ENCODE measurements at regions not wholly inside any gene's neighbourhood (a gene's known extent, or its start where the extent isn't known, plus 50 kb on each side); places are given as distances from the start of the nearest gene placed in this dataset.
A peak's percentile ranks its signal among the peaks of the same experiment; 100 is the strongest.
"Not testable (repeated sequence)": the region's sequence is repeated elsewhere in the genome, so short reads cannot be mapped to it uniquely, and the experiment has no call there.

- POLR2A ChIA-PET = no interaction called here
- CTCF ChIA-PET = no interaction called here
- TF ChIP-seq CTCF (IDR thresholded peaks at IDR 0.05; ENCODE audit: insufficient read depth, low read length, missing control alignments) = no peak
- no peak overlapping the region for H3K4me3 ChIP-seq (ENCODE audit: low read depth, low read length)
- DNase-seq (ENCODE audit: low read depth, low spot score) = no peak
Measured at GRCh38 chr5:153373130-153373498, 117.4 kb upstream of the GRIA1 start.

GRCh38 chr5:153381630-153382029 lies 108.8 kb upstream of the GRIA1 start:
- DNase-seq (ENCODE audit: low read depth, low spot score); CTCF ChIA-PET; H3K4me3 ChIP-seq (ENCODE audit: low read depth, low read length); POLR2A ChIA-PET: not testable (repeated sequence)

GRCh38 chr5:153390569-153390968 lies 99.9 kb upstream of the GRIA1 start:
- POLR2A ChIA-PET = no interaction called here

GRCh38 chr5:153399595-153399994 lies 90.9 kb upstream of the GRIA1 start:
- H3K4me3 ChIP-seq (ENCODE audit: low read depth, low read length) = no peak overlapping the region
- DNase-seq (ENCODE audit: low read depth, low spot score) = no peak
- POLR2A ChIA-PET = no interaction called here
- CTCF ChIA-PET = interaction anchor here (1.5 kb wide), 1 partner anchor 566 kb away, joined by 6 read pairs; no protein-coding TSS in a partner anchor
- TF ChIP-seq CTCF (IDR thresholded peaks at IDR 0.05; ENCODE audit: insufficient read depth, low read length, missing control alignments) = no peak

More at GRCh38 chr5:153390569-153390968, 99.9 kb upstream of the GRIA1 start:
- DNase-seq (ENCODE audit: low read depth, low spot score) = no peak
- no peak for TF ChIP-seq CTCF (IDR thresholded peaks at IDR 0.05; ENCODE audit: insufficient read depth, low read length, missing control alignments)
- CTCF ChIA-PET = no interaction called here
- no peak overlapping the region for H3K4me3 ChIP-seq (ENCODE audit: low read depth, low read length)

- ChIA-PET POLR2A (no interaction called here), CTCF (interaction anchor here (1.2 to 1.5 kb wide), 3 partner anchors 9 to 564 kb away, joined by 3 to 6 read pairs (median 3); no protein-coding TSS in a partner anchor)
- DNase-seq (ENCODE audit: low read depth, low spot score) = no peak
- no peak overlapping the region for H3K4me3 ChIP-seq (ENCODE audit: low read depth, low read length)
- TF ChIP-seq CTCF (IDR thresholded peaks at IDR 0.05; ENCODE audit: insufficient read depth, low read length, missing control alignments) = no peak
Measured at GRCh38 chr5:153400931-153401330, 89.5 kb upstream of the GRIA1 start.

- DNase-seq (ENCODE audit: low read depth, low spot score) = peak; percentile 40
- no peak for TF ChIP-seq CTCF (IDR thresholded peaks at IDR 0.05; ENCODE audit: insufficient read depth, low read length, missing control alignments)
- H3K4me3 ChIP-seq (ENCODE audit: low read depth, low read length) = no peak overlapping the region
- ChIA-PET POLR2A (interaction anchor here (0.6 kb wide), 1 partner anchor 557 kb away, joined by 3 read pairs; no protein-coding TSS in a partner anchor), CTCF (interaction anchor here (1.1 to 2.2 kb wide), 2 partner anchors 311 to 563 kb away, joined by 3 to 7 read pairs; no protein-coding TSS in a partner anchor)
Measured at GRCh38 chr5:153402550-153402949, 87.9 kb upstream of the GRIA1 start.

GRCh38 chr5:153403470-153403869 lies 87.0 kb upstream of the GRIA1 start:
- CTCF ChIA-PET = interaction anchor here (1.0 to 2.2 kb wide), 3 partner anchors 9 to 562 kb away, joined by 3 to 7 read pairs (median 4); no protein-coding TSS in a partner anchor
- DNase-seq (ENCODE audit: low read depth, low spot score) = no peak
- H3K4me3 ChIP-seq (ENCODE audit: low read depth, low read length) = no peak overlapping the region
- no peak for TF ChIP-seq CTCF (IDR thresholded peaks at IDR 0.05; ENCODE audit: insufficient read depth, low read length, missing control alignments)
- POLR2A ChIA-PET = no interaction called here
